ENCODE measurements at regions not wholly inside any gene's neighbourhood (a gene's known extent, or its start where the extent isn't known, plus 50 kb on each side); places are given as distances from the start of the nearest gene placed in this dataset.

- TF ChIP-seq POLR2AphosphoS5 (IDR thresholded peaks at IDR 0.05; ENCODE audit: low read depth, low read length) (no peak), TAF1 (IDR thresholded peaks at IDR 0.05; ENCODE audit: borderline replicate concordance, insufficient read depth, low read length) (no peak), SIN3A (IDR thresholded peaks at IDR 0.05; ENCODE audit: borderline replicate concordance, insufficient read depth, low read length) (no peak), FOXP2 (optimal IDR thresholded peaks at IDR 0.05; ENCODE audit: borderline replicate concordance, extremely low read depth, extremely low read length, insufficient read depth) (no peak)
Observed at GRCh38 chr11:15910761-15911160, 445.6 kb downstream of the SOX6 start.

- TF ChIP-seq TAF1 (IDR thresholded peaks at IDR 0.05; ENCODE audit: borderline replicate concordance, insufficient read depth, low read length) (no peak), FOXP2 (optimal IDR thresholded peaks at IDR 0.05; ENCODE audit: borderline replicate concordance, extremely low read depth, extremely low read length, insufficient read depth) (no peak), POLR2AphosphoS5 (IDR thresholded peaks at IDR 0.05; ENCODE audit: low read depth, low read length) (no peak), SIN3A (IDR thresholded peaks at IDR 0.05; ENCODE audit: borderline replicate concordance, insufficient read depth, low read length) (no peak), REST (IDR thresholded peaks at IDR 0.05; ENCODE audit: insufficient read depth in 1 of 2, low read depth in 2 of 2, low read length in 2 of 2) (no peak)
Observed at GRCh38 chr11:15911377-15912044, 444.8 kb downstream of the SOX6 start.

GRCh38 chr11:15912291-15912690 lies 444.1 kb downstream of the SOX6 start:
- TF ChIP-seq TAF1 (IDR thresholded peaks at IDR 0.05; ENCODE audit: borderline replicate concordance, insufficient read depth, low read length) = no peak
- no peak for TF ChIP-seq POLR2AphosphoS5 (IDR thresholded peaks at IDR 0.05; ENCODE audit: low read depth, low read length)

- TF ChIP-seq FOXP2 (optimal IDR thresholded peaks at IDR 0.05; ENCODE audit: borderline replicate concordance, extremely low read depth, extremely low read length, insufficient read depth) = no peak
- no peak for TF ChIP-seq POLR2AphosphoS5 (IDR thresholded peaks at IDR 0.05; ENCODE audit: low read depth, low read length)
- TF ChIP-seq REST (IDR thresholded peaks at IDR 0.05; ENCODE audit: insufficient read depth in 1 of 2, low read depth in 2 of 2, low read length in 2 of 2) = no peak
- TF ChIP-seq TAF1 (IDR thresholded peaks at IDR 0.05; ENCODE audit: borderline replicate concordance, insufficient read depth, low read length) = no peak
- no peak for TF ChIP-seq SIN3A (IDR thresholded peaks at IDR 0.05; ENCODE audit: borderline replicate concordance, insufficient read depth, low read length)
Observed at GRCh38 chr11:15912825-15913224, 443.5 kb downstream of the SOX6 start.

- TF ChIP-seq REST (IDR thresholded peaks at IDR 0.05; ENCODE audit: insufficient read depth in 1 of 2, low read depth in 2 of 2, low read length in 2 of 2) = no peak
- TF ChIP-seq POLR2AphosphoS5 (IDR thresholded peaks at IDR 0.05; ENCODE audit: low read depth, low read length) = no peak
- TF ChIP-seq TAF1 (IDR thresholded peaks at IDR 0.05; ENCODE audit: borderline replicate concordance, insufficient read depth, low read length) = no peak
Observed at GRCh38 chr11:15913261-15913660, 443.1 kb downstream of the SOX6 start.
